LNCAP (cell line): ENCODE measurements at regions not wholly inside any gene's neighbourhood (a gene's known extent, or its start where the extent isn't known, plus 50 kb on each side); places are given as distances from the start of the nearest gene placed in this dataset.

ENCODE experiments used
- TF ChIP-seq, protein P1 (sequence below): fragments of 450-650 bp; IDR thresholded peaks from 2 replicates; pipeline ENCODE4 v1.5.1; 2017; ENCODE audit warnings: mild to moderate bottlenecking

GRCh38 chr2:126982935-126983334, 84.2 kb downstream of the TEX51 start:
- TF ChIP-seq, protein P1, sequence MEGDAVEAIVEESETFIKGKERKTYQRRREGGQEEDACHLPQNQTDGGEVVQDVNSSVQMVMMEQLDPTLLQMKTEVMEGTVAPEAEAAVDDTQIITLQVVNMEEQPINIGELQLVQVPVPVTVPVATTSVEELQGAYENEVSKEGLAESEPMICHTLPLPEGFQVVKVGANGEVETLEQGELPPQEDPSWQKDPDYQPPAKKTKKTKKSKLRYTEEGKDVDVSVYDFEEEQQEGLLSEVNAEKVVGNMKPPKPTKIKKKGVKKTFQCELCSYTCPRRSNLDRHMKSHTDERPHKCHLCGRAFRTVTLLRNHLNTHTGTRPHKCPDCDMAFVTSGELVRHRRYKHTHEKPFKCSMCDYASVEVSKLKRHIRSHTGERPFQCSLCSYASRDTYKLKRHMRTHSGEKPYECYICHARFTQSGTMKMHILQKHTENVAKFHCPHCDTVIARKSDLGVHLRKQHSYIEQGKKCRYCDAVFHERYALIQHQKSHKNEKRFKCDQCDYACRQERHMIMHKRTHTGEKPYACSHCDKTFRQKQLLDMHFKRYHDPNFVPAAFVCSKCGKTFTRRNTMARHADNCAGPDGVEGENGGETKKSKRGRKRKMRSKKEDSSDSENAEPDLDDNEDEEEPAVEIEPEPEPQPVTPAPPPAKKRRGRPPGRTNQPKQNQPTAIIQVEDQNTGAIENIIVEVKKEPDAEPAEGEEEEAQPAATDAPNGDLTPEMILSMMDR, result no peak

GRCh38 chr2:126986631-126987187, 88.0 kb downstream of the TEX51 start:
- TF ChIP-seq, protein P1, result no peak

- TF ChIP-seq, protein P1, result no peak
Observed at GRCh38 chr2:126988482-126988881, 89.8 kb downstream of the TEX51 start.

DNA sequence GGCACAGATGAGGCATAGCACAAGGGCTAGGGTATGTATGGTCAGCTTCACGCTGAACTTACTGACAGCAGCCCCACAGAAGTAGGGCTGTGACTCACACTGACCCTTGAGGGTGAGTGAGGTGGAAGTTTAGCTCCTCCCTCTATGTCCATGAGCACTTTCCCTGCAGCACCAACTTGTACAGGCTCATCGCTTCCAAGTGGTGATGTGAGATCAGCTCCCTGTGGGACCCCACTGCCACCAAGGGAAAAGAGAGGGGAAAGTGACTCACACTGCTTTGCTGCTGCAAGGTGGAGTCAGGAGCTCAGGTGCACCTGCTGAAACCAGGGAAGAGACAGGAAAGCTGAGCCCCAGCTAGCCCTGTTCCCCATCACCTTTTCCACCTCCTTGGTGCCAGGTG, 91.5 kb downstream of the TEX51 start:
- TF ChIP-seq, protein P1, result no peak

- TF ChIP-seq, protein P1, result no peak
Observed at GRCh38 chr2:126990605-126991532, 92.2 kb downstream of the TEX51 start.

GRCh38 chr2:126994340-126994777, 95.7 kb downstream of the TEX51 start:
- TF ChIP-seq, protein P1, result no peak

- TF ChIP-seq, protein P1, result no peak
Observed at GRCh38 chr2:126995621-126996377, 97.1 kb downstream of the TEX51 start.
